ENCODE measurements at regions not wholly inside any gene's neighbourhood (a gene's known extent, or its start where the extent isn't known, plus 50 kb on each side); places are given as distances from the start of the nearest gene placed in this dataset.

GRCh38 chr5:145242551-145242950 lies 592.6 kb downstream of the PRELID2 start:
- TF ChIP-seq CTCF (IDR thresholded peaks at IDR 0.05; ENCODE audit: low read length) (no peak), EZH2 (IDR thresholded peaks at IDR 0.05; ENCODE audit: borderline replicate concordance, low read length) (no peak)

Data from OCI-LY1 (cell line).